A673 (cell line): ENCODE measurements at regions not wholly inside any gene's neighbourhood (a gene's known extent, or its start where the extent isn't known, plus 50 kb on each side); places are given as distances from the start of the nearest gene placed in this dataset.
"Not testable (repeated sequence)": the region's sequence is repeated elsewhere in the genome, so short reads cannot be mapped to it uniquely, and the experiment has no call there.

ENCODE experiments used
- BruUV-seq: library from RNA; stranded (reverse); fragments of 400-500 nt; replicated peaks from 2 replicates; lab custom pipeline; 2021; lab: Mats Ljungman, UMichigan
- CTCF ChIA-PET: fragments of 300-600 bp; sonication (Branson Sonifier 250); formaldehyde crosslinking; loops from one replicate; lab custom pipeline; 2022; ENCODE audit warnings: antibody characterized with exemption; lab: Charles Lee
- POLR2A ChIA-PET: fragments of 300-600 bp; sonication (Branson Sonifier 250); formaldehyde crosslinking; loops from one replicate; lab custom pipeline; 2022; ENCODE audit warnings: antibody characterized with exemption; ENCODE audit not compliant: low non-redundant PET; lab: Charles Lee
- DNase-seq: peaks from one replicate; pipeline ENCODE4 v3.0.0-alpha.2; 2015; ENCODE audit warnings: low spot score
- H3K27ac ChIP-seq: fragments of 200-600 bp; sonication (generic); 2 replicates; pipeline ENCODE4 v1.5.1; 2016; ENCODE audit warnings: mixed run types, low read depth, mild to moderate bottlenecking, mixed read lengths, antibody characterized with exemption, low read length; ENCODE audit not compliant: poor library complexity, severe bottlenecking
- H3K27me3 ChIP-seq: fragments of 200-600 bp; sonication (generic); replicated peaks from 2 replicates; pipeline ENCODE4 v1.6.1; 2017; ENCODE audit warnings: mixed run types, low read depth, mild to moderate bottlenecking, mixed read lengths, antibody characterized with exemption, low read length; ENCODE audit not compliant: insufficient read depth, poor library complexity
- H3K36me3 ChIP-seq: fragments of 200-600 bp; sonication (generic); 2 replicates; pipeline ENCODE4 v1.6.1; 2016; ENCODE audit warnings: mixed run types, mild to moderate bottlenecking, mixed read lengths, antibody characterized with exemption, low read length; ENCODE audit not compliant: insufficient read depth, poor library complexity, severe bottlenecking
- H3K4me1 ChIP-seq: fragments of 200-600 bp; sonication (generic); 2 replicates; pipeline ENCODE4 v1.6.1; 2017; ENCODE audit warnings: mixed run types, mild to moderate bottlenecking, mixed read lengths, antibody characterized with exemption, low read length; ENCODE audit not compliant: insufficient read depth, poor library complexity, severe bottlenecking
- H3K4me3 ChIP-seq: fragments of 200-600 bp; sonication (generic); 2 replicates; pipeline ENCODE4 v1.5.1; 2016; ENCODE audit warnings: low read depth, mixed run types, mild to moderate bottlenecking, mixed read lengths, low read length; ENCODE audit not compliant: poor library complexity, severe bottlenecking
- H3K9me3 ChIP-seq: fragments of 200-600 bp; sonication (generic); 2 replicates; pipeline ENCODE4 v1.6.1; 2016; ENCODE audit warnings: mixed run types, low read depth, mild to moderate bottlenecking, mixed read lengths, antibody characterized with exemption, low read length; ENCODE audit not compliant: poor library complexity, severe bottlenecking
- EZH2 ChIP-seq: fragments of 200-600 bp; sonication (generic); IDR thresholded peaks from 2 replicates; pipeline ENCODE4 v1.6.1; 2017; ENCODE audit warnings: borderline replicate concordance, low read depth, mild to moderate bottlenecking, mixed read lengths, antibody characterized with exemption, low read length; ENCODE audit not compliant: poor library complexity, severe bottlenecking
- intact Hi-C: fragments of 100-400 bp; cut with micrococcal nuclease; formaldehyde crosslinking; loops from one replicate; pipeline ENCODE4 v1.10.0; 2022; ENCODE audit not compliant: unreplicated experiment
- TF ChIP-seq, protein P1 (sequence below): fragments of 300-800, 200-600 bp; sonication (generic); conservative IDR thresholded peaks from 2 replicates; pipeline ENCODE4 v1.5.1; 2017; ENCODE audit warnings: low read depth, mild to moderate bottlenecking, antibody characterized with exemption, low read length, moderate library complexity, mixed read lengths

DNA sequence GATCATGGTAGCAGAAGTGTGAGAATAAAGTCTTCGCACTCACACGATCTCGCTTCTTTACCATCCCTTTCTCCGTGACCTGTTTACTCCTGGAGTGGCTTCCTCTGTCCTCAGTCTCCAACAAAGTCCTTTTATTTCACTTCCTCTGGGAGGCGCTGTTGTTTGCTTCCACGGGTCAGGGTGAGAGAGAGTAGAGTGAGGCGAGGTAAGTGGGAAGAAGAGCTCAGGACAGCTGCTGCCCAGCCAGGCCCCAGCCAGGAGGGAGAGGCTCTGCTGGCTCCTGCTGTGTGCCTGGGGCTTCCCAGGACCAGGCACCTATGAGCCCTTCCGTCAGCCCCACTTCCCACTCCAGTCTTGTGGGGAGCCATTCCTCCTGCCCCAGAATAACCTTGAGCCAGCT is 242.1 kb downstream of the FGF9 start:
- TF ChIP-seq EZH2: no peak
- TF ChIP-seq, protein P1, sequence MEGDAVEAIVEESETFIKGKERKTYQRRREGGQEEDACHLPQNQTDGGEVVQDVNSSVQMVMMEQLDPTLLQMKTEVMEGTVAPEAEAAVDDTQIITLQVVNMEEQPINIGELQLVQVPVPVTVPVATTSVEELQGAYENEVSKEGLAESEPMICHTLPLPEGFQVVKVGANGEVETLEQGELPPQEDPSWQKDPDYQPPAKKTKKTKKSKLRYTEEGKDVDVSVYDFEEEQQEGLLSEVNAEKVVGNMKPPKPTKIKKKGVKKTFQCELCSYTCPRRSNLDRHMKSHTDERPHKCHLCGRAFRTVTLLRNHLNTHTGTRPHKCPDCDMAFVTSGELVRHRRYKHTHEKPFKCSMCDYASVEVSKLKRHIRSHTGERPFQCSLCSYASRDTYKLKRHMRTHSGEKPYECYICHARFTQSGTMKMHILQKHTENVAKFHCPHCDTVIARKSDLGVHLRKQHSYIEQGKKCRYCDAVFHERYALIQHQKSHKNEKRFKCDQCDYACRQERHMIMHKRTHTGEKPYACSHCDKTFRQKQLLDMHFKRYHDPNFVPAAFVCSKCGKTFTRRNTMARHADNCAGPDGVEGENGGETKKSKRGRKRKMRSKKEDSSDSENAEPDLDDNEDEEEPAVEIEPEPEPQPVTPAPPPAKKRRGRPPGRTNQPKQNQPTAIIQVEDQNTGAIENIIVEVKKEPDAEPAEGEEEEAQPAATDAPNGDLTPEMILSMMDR: peak; percentile 41
- ChIA-PET POLR2A (no interaction called here), CTCF (interaction anchor here (0.6 kb wide), 1 partner anchor 289 kb away, joined by 3 read pairs; no protein-coding TSS in a partner anchor)
- H3K27me3 ChIP-seq: no peaks in the 10 kb centered on the region
- H3K4me3 ChIP-seq: no peak overlapping the region
- H3K36me3 ChIP-seq: no peaks in the 10 kb centered on the region
- intact Hi-C loops: no loop called here
- no peak overlapping the region for H3K27ac ChIP-seq
- no TSS peak for BruUV-seq
- H3K4me1 ChIP-seq: no peaks in the 10 kb centered on the region
- DNase-seq: peak; percentile 26
- no peaks in the 10 kb centered on the region for H3K9me3 ChIP-seq

DNA sequence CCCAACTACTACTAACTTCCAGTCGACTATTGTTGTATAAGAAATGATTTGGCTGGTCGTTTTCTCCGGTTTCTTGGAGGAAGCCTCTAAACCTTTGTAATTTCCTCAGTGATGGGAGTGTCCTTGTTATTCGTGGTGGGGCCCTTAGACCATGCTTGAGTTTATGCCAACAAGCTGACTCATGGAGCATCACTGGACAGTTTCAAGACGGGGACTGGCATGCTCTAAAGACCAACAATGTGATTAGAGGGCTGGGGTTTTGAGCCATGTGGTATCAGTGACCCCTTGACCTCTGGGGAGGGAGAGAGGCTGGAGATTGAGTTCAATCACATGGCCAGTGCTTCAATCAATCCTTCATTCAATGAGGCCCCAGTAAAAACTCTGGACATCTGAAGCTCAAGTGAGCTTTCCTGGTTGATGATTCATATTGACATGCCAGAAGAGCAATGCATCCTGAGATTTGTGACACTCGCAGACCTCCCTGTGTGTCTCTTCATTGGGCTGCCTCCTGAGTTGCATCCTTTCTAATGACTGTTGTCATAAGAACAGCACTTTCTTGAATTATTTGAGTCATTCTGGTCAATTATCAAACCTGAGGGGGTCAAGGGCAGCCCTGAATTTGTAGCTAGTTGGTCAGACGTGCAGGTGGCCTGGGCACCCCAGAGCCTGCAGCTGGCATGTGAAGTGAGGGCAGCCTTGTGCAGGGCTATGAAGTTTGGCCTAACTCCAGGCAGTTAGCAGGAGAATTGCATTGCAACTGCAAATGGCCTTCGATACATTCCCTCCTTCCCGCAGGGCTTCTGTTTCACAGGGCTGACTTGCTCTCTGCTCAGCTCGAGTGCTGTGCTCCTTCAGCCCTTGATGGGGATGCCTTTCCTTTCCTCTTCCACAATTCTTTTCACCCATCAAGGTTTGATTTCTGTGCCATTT is 246.5 kb downstream of the FGF9 start:
- ChIA-PET CTCF (no interaction called here), POLR2A (no interaction called here)
- BruUV-seq: no TSS peak
- H3K36me3 ChIP-seq: no peaks in the 10 kb centered on the region
- TF ChIP-seq, protein P1: no peak
- no peak for TF ChIP-seq EZH2
- H3K4me3 ChIP-seq: no peak overlapping the region
- H3K27me3 ChIP-seq: no peaks in the 10 kb centered on the region
- H3K9me3 ChIP-seq: no peaks in the 10 kb centered on the region
- intact Hi-C loops: no loop called here
- H3K4me1 ChIP-seq: no peaks in the 10 kb centered on the region
- DNase-seq: no peak
- no peak overlapping the region for H3K27ac ChIP-seq

DNA sequence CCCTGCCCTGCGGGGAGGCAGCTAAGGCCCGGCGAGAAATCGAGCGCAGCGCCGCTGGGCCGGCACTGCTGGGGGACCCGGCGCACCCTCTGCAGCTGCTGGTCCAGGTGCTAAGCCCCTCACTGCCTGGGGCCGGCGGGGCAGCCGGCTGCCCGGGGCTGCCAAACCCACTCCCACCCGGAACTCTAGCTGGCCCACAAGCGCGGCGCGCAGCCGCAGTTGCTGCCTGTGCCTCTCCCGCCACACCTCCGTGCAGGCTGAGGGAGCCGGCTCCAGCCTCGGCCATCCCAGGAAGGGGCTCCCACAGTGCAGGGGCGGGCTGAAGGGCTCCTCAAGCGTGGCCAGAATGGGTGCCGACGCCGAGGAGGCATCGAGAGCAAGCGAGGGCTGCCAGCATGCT is 249.9 kb downstream of the FGF9 start:
- POLR2A ChIA-PET, CTCF ChIA-PET, intact Hi-C loops, H3K27ac ChIP-seq, BruUV-seq, H3K9me3 ChIP-seq, H3K4me1 ChIP-seq, H3K27me3 ChIP-seq, H3K4me3 ChIP-seq, H3K36me3 ChIP-seq, DNase-seq: not testable (repeated sequence)

DNA sequence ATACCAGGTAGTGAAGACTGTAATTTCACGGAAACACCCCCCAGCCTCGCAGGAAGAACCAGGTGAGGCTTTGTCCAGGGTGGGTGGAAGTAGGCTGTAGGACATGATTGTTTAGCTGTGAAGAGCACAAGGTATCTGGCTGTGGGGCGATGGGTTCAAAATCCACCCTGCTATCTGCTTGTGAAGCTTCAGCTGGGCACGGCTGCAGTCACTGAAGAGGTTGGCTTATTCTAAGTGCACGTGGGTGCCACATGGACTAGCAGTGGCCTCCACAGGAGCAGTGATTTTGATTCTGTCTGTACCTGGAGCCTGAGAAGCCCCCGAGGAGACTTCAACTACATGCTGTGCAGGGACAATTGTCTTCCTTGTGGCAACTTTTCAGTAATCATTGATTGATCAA is 254.1 kb downstream of the FGF9 start:
- CTCF ChIA-PET: no interaction called here
- no peaks in the 10 kb centered on the region for H3K36me3 ChIP-seq
- DNase-seq: no peak
- H3K27ac ChIP-seq: no peak overlapping the region
- POLR2A ChIA-PET: no interaction called here
- no peaks in the 10 kb centered on the region for H3K4me1 ChIP-seq
- no peaks in the 10 kb centered on the region for H3K9me3 ChIP-seq
- no peak overlapping the region for H3K4me3 ChIP-seq
- no TSS peak for BruUV-seq
- TF ChIP-seq EZH2: no peak
- TF ChIP-seq, protein P1: no peak
- no peaks in the 10 kb centered on the region for H3K27me3 ChIP-seq
- intact Hi-C loops: no loop called here
